ENCODE measurements at regions not wholly inside any gene's neighbourhood (a gene's known extent, or its start where the extent isn't known, plus 50 kb on each side); places are given as distances from the start of the nearest gene placed in this dataset.

DNA sequence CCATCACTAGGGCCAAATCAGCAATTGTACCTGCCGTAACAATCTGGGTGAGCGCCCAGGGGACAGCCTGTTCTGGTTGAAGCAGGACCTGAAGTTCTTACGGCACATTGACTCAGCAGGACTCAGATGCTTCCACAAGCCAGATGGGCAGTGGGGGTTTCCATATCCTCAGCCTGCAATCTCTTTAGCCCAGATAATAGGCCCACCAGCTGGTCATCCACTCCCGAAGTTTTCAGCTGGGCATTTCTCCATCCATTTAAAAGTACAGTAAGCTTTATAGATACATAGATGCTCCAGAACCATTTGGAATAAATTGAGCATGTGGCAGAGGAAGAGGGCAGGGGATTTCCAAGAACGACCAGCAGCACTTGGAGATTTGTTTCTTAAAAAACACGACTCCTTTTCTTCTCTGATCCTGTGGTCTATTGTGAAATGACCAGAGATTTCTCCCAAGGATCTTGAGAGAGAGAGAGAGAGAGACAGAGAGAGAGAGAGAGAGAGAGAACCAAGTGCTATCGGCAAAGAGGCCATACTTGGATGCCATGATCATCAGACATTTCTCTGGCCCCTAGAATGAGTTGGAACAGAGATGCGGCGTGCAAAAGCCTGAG lies 74.8 kb upstream of the PLXNC1 start:
- no peak for TF ChIP-seq ZFP30 (CRISPR knock-in tag; IDR thresholded peaks at IDR 0.05)
- TF ChIP-seq, protein P1, sequence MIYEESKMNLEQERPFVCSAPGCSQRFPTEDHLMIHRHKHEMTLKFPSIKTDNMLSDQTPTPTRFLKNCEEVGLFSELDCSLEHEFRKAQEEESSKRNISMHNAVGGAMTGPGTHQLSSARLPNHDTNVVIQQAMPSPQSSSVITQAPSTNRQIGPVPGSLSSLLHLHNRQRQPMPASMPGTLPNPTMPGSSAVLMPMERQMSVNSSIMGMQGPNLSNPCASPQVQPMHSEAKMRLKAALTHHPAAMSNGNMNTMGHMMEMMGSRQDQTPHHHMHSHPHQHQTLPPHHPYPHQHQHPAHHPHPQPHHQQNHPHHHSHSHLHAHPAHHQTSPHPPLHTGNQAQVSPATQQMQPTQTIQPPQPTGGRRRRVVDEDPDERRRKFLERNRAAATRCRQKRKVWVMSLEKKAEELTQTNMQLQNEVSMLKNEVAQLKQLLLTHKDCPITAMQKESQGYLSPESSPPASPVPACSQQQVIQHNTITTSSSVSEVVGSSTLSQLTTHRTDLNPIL (CRISPR knock-in tag; IDR thresholded peaks at IDR 0.05; ENCODE audit: low read depth) = no peak
